ENCODE measurements at regions not wholly inside any gene's neighbourhood (a gene's known extent, or its start where the extent isn't known, plus 50 kb on each side); places are given as distances from the start of the nearest gene placed in this dataset.

GRCh38 chr15:69869881-69870505, 227.7 kb downstream of the TLE3 start:
- Histone ChIP-seq H3K27ac (ENCODE audit: low read length, poor library complexity, severe bottlenecking) (no peak overlapping the region), H3K23ac (ENCODE audit: low read length in 2 of 2) (no peak overlapping the region), H3K4me3 (ENCODE audit: insufficient read depth in 1 of 2, low read depth in 1 of 2, low read length in 2 of 2) (no peak overlapping the region), H4K91ac (ENCODE audit: low read length) (no peak overlapping the region), H2BK15ac (ENCODE audit: low read depth, poor library complexity, severe bottlenecking) (no peak overlapping the region), H3K9me3 (ENCODE audit: control insufficient read depth, low read length) (peaks cover 25% of the 10 kb centered on the region), H4K8ac (ENCODE audit: low read length) (no peak overlapping the region), H3K4ac (ENCODE audit: low read depth in 1 of 2, low read length in 2 of 2) (no peak overlapping the region), H3K4me2 (ENCODE audit: low read length, poor library complexity, severe bottlenecking) (no peak overlapping the region), H3K18ac (ENCODE audit: low read depth in 1 of 2, low read length in 2 of 2) (no peak overlapping the region), H3K9ac (ENCODE audit: low read length) (no peak overlapping the region), H2AFZ (ENCODE audit: low read depth, low read length) (no peak overlapping the region), H2AK5ac (ENCODE audit: low read length, severe bottlenecking) (no peak overlapping the region), H2BK5ac (ENCODE audit: low read depth, low read length, poor library complexity, severe bottlenecking) (no peak overlapping the region), H3K14ac (ENCODE audit: low read length in 2 of 2) (no peak overlapping the region), H3K36me3 (ENCODE audit: control insufficient read depth in 1 of 2, insufficient read depth in 2 of 2, low read depth in 1 of 2, low read length in 2 of 2) (no peaks in the 10 kb centered on the region), H2BK12ac (ENCODE audit: low read length in 2 of 2) (no peak overlapping the region), H3K27me3 (ENCODE audit: control insufficient read depth in 1 of 2, insufficient read depth in 1 of 2, low read length in 2 of 2) (peaks cover 5 to 40% of the 10 kb centered on the region in 2 experiments), H3K79me1 (replicated peaks; ENCODE audit: low read length, poor library complexity, severe bottlenecking) (no peaks in the 10 kb centered on the region), H2BK120ac (ENCODE audit: low read depth, low read length) (no peak overlapping the region), H3K4me1 (ENCODE audit: control insufficient read depth, insufficient read depth, low read depth, low read length) (no peaks in the 10 kb centered on the region)
- 93% methylated on average over 8 of the region's 9 CpGs for WGBS
- DNase-seq, result no peak

GRCh38 chr15:69871511-69872134, 226.1 kb downstream of the TLE3 start:
- Histone ChIP-seq H3K27ac (ENCODE audit: low read length, poor library complexity, severe bottlenecking) (no peak overlapping the region), H3K79me1 (replicated peaks; ENCODE audit: low read length, poor library complexity, severe bottlenecking) (no peaks in the 10 kb centered on the region), H3K27me3 (ENCODE audit: control insufficient read depth in 1 of 2, insufficient read depth in 1 of 2, low read length in 2 of 2) (peaks cover 5 to 47% of the 10 kb centered on the region in 2 experiments), H4K8ac (ENCODE audit: low read length) (no peak overlapping the region), H3K4me1 (ENCODE audit: control insufficient read depth, insufficient read depth, low read depth, low read length) (no peaks in the 10 kb centered on the region), H3K4me3 (ENCODE audit: insufficient read depth in 1 of 2, low read depth in 1 of 2, low read length in 2 of 2) (no peak overlapping the region), H2AK5ac (ENCODE audit: low read length, severe bottlenecking) (no peak overlapping the region), H2BK12ac (ENCODE audit: low read length in 2 of 2) (no peak overlapping the region), H2BK120ac (ENCODE audit: low read depth, low read length) (no peak overlapping the region), H3K9me3 (ENCODE audit: control insufficient read depth, low read length) (peaks cover 31% of the 10 kb centered on the region), H2BK5ac (ENCODE audit: low read depth, low read length, poor library complexity, severe bottlenecking) (no peak overlapping the region), H2AFZ (ENCODE audit: low read depth, low read length) (no peak overlapping the region), H3K9ac (ENCODE audit: low read length) (no peak overlapping the region), H2BK15ac (ENCODE audit: low read depth, poor library complexity, severe bottlenecking) (no peak overlapping the region), H3K14ac (ENCODE audit: low read length in 2 of 2) (no peak overlapping the region), H4K91ac (ENCODE audit: low read length) (no peak overlapping the region), H3K18ac (ENCODE audit: low read depth in 1 of 2, low read length in 2 of 2) (no peak overlapping the region), H3K36me3 (ENCODE audit: control insufficient read depth in 1 of 2, insufficient read depth in 2 of 2, low read depth in 1 of 2, low read length in 2 of 2) (no peaks in the 10 kb centered on the region), H3K4me2 (ENCODE audit: low read length, poor library complexity, severe bottlenecking) (no peak overlapping the region), H3K23ac (ENCODE audit: low read length in 2 of 2) (no peak overlapping the region), H3K4ac (ENCODE audit: low read depth in 1 of 2, low read length in 2 of 2) (no peak overlapping the region)
- DNase-seq, result no peak
- WGBS, result 91% methylated on average over 7 of the region's 7 CpGs

DNA sequence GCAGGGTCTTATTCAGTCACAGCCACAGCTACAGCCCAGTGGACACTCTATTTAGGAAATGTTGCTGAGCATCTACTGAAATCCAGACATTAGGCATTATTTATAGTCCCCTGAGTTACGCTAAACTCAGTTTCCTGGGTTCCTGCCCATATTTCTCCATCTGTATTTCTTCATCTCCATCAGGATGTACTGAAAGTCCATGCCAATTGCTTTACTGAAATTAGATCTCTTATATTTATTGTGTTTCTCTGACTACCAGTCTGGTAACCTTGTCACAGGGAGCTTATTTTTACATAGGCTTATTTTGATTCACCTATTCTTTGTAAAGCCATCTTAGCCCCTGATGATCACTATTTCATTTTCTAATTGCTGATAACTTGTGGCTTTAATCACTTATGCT, 223.9 kb downstream of the TLE3 start:
- Histone ChIP-seq H3K79me1 (replicated peaks; ENCODE audit: low read length, poor library complexity, severe bottlenecking) (no peaks in the 10 kb centered on the region), H3K4me2 (ENCODE audit: low read length, poor library complexity, severe bottlenecking) (no peak overlapping the region), H3K18ac (ENCODE audit: low read depth in 1 of 2, low read length in 2 of 2) (no peak overlapping the region), H3K14ac (ENCODE audit: low read length in 2 of 2) (no peak overlapping the region), H3K27ac (ENCODE audit: low read length, poor library complexity, severe bottlenecking) (no peak overlapping the region), H4K8ac (ENCODE audit: low read length) (no peak overlapping the region), H2BK120ac (ENCODE audit: low read depth, low read length) (no peak overlapping the region), H3K23ac (ENCODE audit: low read length in 2 of 2) (no peak overlapping the region), H3K9me3 (ENCODE audit: control insufficient read depth, low read length) (peaks cover 31% of the 10 kb centered on the region), H3K4me1 (ENCODE audit: control insufficient read depth, insufficient read depth, low read depth, low read length) (no peaks in the 10 kb centered on the region), H3K4me3 (ENCODE audit: insufficient read depth in 1 of 2, low read depth in 1 of 2, low read length in 2 of 2) (no peak overlapping the region), H3K36me3 (ENCODE audit: control insufficient read depth in 1 of 2, insufficient read depth in 2 of 2, low read depth in 1 of 2, low read length in 2 of 2) (no peaks in the 10 kb centered on the region), H2AFZ (ENCODE audit: low read depth, low read length) (no peak overlapping the region), H3K9ac (ENCODE audit: low read length) (no peak overlapping the region), H2BK12ac (ENCODE audit: low read length in 2 of 2) (no peak overlapping the region), H2BK15ac (ENCODE audit: low read depth, poor library complexity, severe bottlenecking) (no peak overlapping the region), H3K4ac (ENCODE audit: low read depth in 1 of 2, low read length in 2 of 2) (no peak overlapping the region), H2AK5ac (ENCODE audit: low read length, severe bottlenecking) (no peak overlapping the region), H4K91ac (ENCODE audit: low read length) (no peak overlapping the region), H2BK5ac (ENCODE audit: low read depth, low read length, poor library complexity, severe bottlenecking) (no peak overlapping the region), H3K27me3 (ENCODE audit: control insufficient read depth in 1 of 2, insufficient read depth in 1 of 2, low read length in 2 of 2) (peaks cover 15 to 54% of the 10 kb centered on the region in 2 experiments)
- WGBS, result 100% methylated on average over 1 of the region's 1 CpG
- DNase-seq, result no peak

DNA sequence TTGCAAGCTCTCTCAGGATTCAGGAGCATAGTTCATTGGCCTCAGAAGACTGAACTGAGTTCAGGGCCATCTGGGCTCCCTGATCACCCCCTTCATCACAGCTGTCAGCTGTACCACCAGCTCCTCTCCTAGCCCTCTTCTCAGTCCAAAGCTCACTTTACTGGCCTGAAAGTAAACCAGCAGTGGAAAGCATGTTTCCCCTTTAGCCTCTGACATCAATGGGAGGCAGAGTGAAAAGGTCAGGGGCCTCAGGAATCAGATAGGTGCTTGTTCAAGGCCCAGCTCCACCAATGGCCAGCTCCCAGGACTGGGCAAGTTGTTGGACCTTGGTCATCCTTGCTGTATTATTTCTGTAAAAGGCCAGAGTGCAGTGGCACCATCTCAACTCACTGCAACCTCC, 223.4 kb downstream of the TLE3 start:
- Histone ChIP-seq H3K14ac (ENCODE audit: low read length in 2 of 2) (no peak overlapping the region), H3K79me1 (replicated peaks; ENCODE audit: low read length, poor library complexity, severe bottlenecking) (no peaks in the 10 kb centered on the region), H4K8ac (ENCODE audit: low read length) (no peak overlapping the region), H3K4me1 (ENCODE audit: control insufficient read depth, insufficient read depth, low read depth, low read length) (no peaks in the 10 kb centered on the region), H3K18ac (ENCODE audit: low read depth in 1 of 2, low read length in 2 of 2) (no peak overlapping the region), H3K4me3 (ENCODE audit: insufficient read depth in 1 of 2, low read depth in 1 of 2, low read length in 2 of 2) (no peak overlapping the region), H2BK15ac (ENCODE audit: low read depth, poor library complexity, severe bottlenecking) (no peak overlapping the region), H4K91ac (ENCODE audit: low read length) (no peak overlapping the region), H3K23ac (ENCODE audit: low read length in 2 of 2) (no peak overlapping the region), H3K4ac (ENCODE audit: low read depth in 1 of 2, low read length in 2 of 2) (no peak overlapping the region), H2BK12ac (ENCODE audit: low read length in 2 of 2) (no peak overlapping the region), H3K9me3 (ENCODE audit: control insufficient read depth, low read length) (peaks cover 31% of the 10 kb centered on the region), H3K36me3 (ENCODE audit: control insufficient read depth in 1 of 2, insufficient read depth in 2 of 2, low read depth in 1 of 2, low read length in 2 of 2) (no peaks in the 10 kb centered on the region), H3K27ac (ENCODE audit: low read length, poor library complexity, severe bottlenecking) (no peak overlapping the region), H2AFZ (ENCODE audit: low read depth, low read length) (no peak overlapping the region), H3K27me3 (ENCODE audit: control insufficient read depth in 1 of 2, insufficient read depth in 1 of 2, low read length in 2 of 2) (peaks cover 16 to 50% of the 10 kb centered on the region in 2 experiments), H3K9ac (ENCODE audit: low read length) (no peak overlapping the region), H2BK120ac (ENCODE audit: low read depth, low read length) (no peak overlapping the region), H2AK5ac (ENCODE audit: low read length, severe bottlenecking) (no peak overlapping the region), H2BK5ac (ENCODE audit: low read depth, low read length, poor library complexity, severe bottlenecking) (no peak overlapping the region), H3K4me2 (ENCODE audit: low read length, poor library complexity, severe bottlenecking) (no peak overlapping the region)
- no peak for DNase-seq
